GM19438 (cell line): ENCODE measurements at regions not wholly inside any gene's neighbourhood (a gene's known extent, or its start where the extent isn't known, plus 50 kb on each side); places are given as distances from the start of the nearest gene placed in this dataset.
"Not testable (repeated sequence)": the region's sequence is repeated elsewhere in the genome, so short reads cannot be mapped to it uniquely, and the experiment has no call there.

Source experiments
- ATAC-seq: cut with Tn5 transposase; IDR thresholded peaks from one replicate; pipeline ENCODE4 v1.9.1; 2021; ENCODE audit warnings: low read depth; ENCODE audit not compliant: unreplicated experiment

DNA sequence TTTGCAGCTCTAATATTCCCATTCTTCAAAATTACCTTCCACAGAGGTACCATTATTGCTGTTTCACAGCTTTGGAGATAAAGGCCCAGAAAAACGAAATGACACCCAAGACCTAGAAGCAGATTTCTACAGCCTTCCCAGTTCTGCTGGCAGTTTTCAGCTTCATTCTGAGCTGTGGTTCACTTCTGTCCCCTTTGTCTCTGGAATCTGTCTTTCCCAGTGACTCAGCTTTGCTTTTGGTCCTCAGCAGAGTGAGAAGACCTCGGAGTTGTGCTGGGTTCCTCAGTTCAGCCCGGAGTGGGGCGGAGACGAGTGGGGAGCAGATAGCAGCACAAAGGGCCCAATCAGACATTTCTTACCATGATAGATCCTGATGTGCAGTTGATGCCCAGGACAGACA, 180.7 kb upstream of the CXCR4 start:
- no peak for ATAC-seq

DNA sequence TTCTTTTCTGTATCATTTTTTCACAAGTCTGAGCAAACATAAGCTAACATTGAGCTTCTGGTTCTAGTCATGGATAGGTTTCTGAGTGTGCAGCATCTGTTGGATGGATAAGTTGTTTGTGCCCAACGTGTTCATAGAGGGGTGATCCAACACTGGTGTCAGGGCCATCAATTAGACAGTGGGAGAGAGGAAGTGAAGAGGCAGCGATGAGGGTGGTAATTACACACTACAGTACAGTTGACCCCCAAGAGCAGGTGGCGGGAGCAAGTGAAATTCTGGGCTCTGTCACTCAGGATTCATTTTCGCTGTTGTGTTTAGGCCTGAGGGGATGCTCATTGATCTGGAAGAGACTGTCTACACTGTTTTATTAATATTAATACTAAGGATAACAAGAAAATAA, 180.0 kb upstream of the CXCR4 start:
- no peak for ATAC-seq

DNA sequence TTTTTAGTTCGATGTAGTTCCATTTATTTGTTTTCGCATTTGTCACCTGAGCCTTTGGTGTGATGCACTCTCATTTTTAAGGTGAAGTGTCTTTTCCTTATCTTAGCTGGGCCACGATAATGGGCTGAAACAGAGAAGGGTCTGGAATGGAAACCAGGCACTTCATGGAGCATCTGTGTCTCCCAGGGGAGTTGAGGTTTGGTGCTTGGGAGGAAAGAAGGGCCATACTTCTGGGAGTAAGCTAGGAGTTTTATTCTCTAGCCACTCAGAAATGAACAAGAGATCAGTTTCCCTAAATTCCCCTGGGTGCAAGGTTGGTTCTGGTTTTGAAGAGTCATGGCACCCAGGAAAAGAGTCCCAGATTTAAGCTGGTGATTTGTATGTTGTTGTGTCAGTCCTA, 179.4 kb upstream of the CXCR4 start:
- no peak for ATAC-seq

DNA sequence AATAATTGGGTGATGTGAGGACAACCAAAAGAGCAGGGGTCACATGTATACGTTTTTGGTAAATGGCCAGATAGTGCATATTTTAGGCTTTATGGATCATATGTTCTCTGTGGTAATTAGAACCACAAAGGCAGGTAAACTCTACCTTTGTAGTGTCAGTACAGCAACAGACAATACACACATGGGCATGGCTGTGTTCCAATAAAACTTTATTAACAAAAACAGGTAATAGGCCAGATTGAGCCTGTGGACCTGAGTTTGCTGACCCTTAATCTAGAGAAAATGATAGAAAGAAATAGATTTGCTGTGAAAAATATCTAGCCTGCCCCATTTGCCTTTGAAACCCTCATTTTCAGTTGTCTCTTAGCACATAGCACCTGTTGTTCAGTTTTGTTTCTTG, 177.2 kb upstream of the CXCR4 start:
- no peak for ATAC-seq

DNA sequence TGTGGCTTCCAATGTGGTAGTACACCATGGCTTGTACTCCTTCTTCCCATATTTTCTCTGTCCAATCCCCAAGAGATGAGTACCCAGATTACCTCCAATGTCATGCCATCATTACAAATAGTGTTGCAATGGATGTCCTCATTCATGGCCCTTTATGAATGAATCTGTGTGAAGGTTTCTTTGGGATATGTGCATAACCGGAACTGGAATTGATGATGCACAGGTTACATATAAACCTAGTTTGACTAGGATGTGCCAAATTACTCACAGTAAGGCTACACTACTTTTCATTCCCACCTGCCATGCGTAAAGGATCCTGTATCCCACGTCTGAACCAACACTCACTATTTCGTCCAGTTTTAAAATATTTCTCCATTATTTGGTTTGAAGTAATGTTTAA, 173.9 kb upstream of the CXCR4 start:
- no peak for ATAC-seq

DNA sequence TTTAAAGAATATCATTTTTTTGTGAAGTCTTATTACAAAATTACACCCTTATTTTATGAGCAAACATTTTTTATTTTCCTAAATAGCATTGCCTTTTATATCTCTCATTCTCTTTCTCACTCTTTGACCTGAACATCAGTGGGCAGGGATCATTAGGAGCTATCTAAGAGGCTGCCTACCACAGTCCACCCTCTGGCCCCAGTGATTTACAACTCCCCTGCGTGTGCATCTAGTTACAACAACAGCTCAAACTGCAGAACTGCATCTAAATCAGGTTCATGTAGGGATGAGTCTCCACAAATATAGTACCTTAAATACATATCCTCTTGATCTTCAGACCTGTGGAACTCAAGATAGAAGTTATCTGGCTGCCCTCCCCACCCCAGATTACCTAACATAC, 172.4 kb upstream of the CXCR4 start:
- no peak for ATAC-seq

DNA sequence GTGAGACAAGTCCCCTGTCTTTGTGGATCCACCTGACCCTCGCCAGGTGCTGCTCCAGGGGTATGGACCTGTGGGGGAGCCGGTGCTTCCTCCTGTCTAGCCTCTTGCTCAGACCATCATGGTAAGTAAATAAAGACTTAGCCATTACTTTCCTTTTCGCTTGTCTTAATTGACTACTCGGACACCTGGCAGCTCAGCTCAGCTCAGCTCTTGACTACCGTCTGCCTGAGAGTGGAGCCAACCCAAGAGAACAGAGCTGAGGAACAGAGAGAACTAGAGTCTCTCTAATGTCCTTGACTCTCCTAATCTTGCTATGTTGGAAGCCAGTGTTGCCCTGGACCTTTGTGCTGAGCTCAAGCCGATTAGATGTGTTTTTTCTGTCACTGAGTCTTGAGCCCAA, 170.3 kb upstream of the CXCR4 start:
- no peak for ATAC-seq

DNA sequence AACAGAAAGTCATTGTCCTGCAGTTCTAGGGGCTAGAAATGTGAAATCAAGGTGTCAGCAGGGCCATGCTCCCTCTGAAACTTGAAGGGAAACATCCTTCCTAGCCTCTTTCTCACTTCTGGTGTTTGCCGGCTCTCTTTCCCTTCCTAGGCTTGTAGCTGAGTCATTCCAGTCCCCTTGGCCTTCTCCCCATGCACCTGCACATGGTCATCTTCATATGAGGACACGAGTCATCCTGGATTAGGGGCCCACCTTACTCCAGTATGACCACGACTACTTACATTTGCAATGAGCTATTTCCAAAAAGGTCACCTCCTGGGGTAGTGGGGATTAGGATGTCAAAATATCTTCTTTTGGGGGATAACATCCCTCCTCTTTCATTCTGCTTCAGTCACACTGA, 168.5 kb upstream of the CXCR4 start:
- no peak for ATAC-seq

DNA sequence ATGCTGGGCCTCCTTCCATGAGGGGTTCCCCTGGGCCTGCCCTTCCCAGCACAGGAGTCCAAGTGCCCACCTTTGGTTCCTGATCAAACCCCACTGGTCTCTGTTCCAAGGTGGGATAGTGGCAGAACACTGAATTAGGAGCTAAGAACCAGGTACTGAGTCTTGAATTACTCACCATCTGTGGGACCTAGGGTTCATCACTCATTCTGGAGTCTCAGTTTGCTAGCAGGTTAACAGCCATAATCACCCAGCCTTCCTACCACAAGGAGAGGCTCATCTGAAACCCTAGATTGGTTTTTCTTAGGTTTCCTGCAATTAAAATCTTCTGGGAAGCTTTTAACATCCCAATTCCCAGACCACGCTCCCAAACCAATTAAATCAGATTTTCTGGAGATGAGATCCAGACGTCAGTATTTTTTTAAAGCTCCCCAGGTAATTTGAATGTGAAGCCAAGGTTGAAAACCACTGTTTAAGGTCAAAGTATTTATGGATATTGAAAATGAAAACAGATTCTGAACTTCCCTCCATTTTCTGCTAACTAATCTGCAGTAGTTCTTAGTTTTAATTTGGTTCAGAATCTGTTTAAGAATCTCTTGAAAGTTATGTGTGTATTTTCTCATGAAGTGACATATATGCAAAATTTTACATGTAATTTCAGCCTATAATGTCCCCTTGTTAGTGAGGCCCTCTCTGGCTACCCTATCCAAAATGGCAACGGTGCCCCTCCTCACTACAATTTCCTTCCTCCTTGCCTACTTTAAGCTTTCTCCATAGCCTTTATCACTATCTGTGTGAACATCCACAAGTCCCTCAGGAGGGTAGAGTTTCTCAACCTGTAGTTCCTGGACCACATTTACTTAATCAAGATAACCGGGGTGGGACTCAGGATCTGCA, 166.5 kb upstream of the CXCR4 start:
- ATAC-seq, result no peak

DNA sequence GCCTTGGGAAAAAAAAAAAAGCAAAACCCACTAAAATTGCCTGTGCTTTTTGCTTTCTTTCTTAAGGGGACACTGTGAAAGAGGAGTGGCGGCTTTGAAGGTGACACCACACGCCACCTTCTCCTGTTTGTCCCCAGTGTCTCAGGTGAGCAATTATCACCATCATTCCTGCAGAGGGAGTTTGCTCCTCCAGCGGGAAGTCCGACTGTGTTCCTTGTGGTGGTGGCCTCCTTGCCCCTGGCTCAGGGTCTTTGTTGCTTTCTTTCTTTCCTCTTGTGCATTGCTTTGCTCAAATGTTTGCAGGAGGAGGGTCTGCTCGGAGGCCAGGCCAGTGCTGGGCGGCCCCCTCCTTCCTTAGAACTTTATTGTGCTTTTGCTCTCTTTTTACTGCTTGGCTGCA, 164.3 kb upstream of the CXCR4 start:
- ATAC-seq, result no peak

DNA sequence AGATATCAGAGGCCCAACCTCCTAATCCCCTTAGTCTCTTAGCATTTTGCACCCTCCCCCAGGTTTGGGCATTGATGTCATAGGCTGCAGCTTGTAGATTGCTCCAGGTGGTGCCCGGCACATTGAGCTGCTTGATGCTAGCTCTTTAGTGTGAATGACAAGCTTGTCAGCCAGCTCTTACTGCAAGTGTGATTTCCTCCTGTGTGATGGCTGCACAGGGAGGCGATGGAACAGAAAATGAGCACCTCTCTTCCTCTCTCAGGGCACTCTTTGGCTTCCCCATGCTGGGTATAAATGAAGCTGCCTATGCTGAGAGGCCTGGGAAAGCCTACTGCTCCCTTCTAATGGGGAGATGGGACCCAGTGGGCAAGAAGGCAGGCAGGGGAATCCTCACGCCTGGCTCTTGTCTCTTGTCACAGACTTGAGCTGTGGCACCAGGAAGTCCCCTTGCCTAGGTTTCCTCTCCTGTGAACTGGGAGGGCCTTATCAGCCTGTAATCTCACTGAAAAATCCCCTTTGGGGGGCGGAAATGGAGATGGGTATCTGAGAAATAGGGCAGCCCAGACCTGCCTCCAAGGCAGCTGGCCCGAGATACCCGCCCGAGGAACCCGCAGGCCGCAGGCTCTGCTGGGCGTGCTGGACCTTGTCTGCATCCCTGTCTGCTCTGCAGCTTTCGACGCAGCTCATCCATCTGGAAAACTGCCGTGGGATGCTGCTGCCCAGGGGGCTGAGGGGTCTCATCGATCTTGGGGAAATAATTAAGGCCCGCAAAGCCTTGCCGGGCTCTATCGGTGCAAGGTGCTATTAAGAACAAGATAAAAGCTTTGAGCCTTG, 163.5 kb upstream of the CXCR4 start:
- no peak for ATAC-seq

DNA sequence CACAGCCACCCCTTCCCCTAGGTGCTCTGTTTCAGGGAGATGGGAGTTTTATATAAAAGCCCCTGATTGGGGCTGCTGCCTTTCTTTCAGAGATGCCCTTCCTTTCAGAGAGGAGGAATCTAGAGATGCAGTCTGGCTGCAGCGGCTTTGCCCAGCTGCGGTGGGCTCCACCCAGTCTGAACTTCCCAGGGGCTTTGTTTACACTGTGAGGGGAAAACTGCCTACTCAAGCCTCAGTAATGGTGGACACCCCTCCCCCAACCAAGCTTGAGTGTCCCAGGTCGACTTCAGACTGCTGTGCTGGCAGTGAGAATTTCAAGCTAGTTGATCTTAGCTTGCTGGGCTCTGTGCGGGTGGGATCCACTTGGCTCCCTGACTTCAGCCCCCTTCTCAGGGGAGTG, 148.4 kb upstream of the CXCR4 start:
- not testable (repeated sequence) for ATAC-seq

DNA sequence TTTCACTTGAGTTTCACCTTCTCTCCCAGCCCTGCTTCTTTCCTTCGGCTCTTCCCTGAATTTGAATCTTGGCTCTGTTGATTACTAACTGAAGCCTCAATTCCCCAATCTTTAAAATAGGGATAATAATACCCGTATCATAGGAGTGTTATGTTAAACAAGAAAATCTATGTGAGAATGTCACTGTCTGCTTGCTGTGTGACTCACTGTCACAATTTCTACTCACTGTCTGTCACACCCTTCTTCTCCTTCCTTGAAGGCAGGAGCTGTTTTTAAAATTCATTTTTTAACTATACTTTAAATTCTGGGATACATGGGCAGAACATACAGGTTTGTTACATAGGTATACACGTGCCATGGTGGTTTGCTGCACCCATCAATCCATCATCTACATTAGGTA, 141.6 kb upstream of the CXCR4 start:
- ATAC-seq, result no peak

DNA sequence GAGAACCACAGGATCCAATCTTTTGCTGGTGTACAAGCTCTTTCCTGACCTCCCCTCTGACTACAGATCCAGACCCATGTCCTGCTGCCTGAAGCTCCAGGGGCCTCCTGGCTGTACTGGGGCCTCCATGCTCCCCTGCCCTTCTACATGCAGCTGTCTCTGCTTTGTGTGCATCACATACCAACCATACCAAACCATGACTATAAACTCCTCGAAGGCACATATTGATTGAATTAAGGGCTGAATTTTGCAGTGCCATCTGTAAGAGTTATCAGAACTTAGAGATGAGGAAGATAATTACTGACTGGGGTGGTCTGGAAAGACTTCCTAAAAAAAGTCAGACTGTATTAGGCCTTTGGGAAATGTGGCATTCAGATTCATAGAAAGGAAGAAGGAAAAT, 139.9 kb upstream of the CXCR4 start:
- ATAC-seq, result no peak

DNA sequence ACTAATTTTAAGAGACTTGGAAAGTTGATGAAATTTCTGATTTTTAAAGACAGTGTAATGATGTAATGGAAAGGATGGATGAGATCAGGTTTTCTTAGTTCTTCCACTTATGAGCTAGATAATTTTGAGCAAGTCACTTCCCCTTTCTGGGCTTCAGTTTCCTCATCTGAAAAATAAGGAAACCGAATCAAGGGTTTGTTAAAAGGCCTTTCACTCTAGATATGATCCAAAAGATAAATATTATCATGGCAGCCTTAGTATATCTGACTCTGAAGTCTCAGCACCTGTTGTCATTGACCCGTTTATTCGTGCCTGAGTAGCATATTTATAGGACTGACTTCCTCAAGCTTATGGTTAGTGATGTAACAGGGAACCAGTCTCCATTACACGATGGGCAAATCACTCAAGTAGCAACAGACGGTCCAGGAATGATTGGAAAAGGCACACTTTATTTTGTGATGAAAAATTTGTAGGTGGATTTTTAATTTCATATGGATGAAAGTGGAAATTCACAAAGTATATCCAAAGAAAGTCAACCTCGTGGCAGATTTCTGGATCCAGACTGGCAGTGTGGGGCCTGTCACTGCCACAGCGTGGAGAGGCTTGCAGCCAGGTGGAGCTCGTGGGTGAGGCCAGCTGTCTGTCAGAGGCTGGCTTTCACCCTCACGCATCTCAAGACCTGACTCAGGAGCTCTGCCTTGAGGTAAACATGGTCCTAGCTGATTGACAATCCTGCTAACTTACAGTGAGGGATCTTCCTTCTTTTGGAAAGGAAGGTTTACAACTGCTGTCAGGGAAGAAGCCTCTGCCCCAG, 137.9 kb upstream of the CXCR4 start:
- ATAC-seq, result peak; percentile 39

DNA sequence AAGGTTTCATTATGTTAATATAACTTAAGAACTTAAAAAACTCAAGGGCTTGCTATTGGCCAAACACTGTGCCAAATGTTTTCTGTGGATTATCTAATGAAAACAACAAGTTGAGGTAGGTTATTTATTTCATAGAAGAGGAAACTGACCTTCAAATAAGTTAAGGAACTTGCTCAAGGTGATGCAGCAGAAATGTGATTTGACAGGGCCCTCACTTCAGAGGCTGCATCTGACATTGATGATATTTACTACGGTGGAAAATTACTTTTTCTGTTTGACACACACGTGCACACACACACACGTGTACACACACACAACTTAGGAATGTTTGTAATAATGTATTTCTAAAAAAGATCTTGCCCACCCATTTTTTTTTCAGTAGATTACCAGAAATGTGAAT, 137.2 kb upstream of the CXCR4 start:
- ATAC-seq, result no peak

DNA sequence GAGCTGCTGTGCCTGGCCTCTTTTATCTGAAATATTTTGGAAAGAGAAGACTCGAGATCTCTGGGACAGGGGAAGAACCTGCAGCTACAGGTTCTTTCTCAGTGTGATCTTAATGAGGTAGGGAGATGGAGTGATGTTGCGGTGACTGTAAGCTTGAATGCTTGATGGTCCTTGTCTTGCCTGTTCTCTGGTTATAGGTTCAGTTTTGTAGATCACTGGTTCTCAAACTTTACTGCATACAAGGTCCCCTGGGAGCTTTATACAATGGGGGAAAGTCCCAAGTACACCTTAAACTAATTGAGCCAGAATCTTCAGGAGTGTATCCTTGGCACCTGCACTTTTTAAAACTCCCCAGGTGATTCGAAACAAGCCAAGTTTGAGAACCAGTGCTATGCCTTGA, 136.7 kb upstream of the CXCR4 start:
- ATAC-seq, result no peak

DNA sequence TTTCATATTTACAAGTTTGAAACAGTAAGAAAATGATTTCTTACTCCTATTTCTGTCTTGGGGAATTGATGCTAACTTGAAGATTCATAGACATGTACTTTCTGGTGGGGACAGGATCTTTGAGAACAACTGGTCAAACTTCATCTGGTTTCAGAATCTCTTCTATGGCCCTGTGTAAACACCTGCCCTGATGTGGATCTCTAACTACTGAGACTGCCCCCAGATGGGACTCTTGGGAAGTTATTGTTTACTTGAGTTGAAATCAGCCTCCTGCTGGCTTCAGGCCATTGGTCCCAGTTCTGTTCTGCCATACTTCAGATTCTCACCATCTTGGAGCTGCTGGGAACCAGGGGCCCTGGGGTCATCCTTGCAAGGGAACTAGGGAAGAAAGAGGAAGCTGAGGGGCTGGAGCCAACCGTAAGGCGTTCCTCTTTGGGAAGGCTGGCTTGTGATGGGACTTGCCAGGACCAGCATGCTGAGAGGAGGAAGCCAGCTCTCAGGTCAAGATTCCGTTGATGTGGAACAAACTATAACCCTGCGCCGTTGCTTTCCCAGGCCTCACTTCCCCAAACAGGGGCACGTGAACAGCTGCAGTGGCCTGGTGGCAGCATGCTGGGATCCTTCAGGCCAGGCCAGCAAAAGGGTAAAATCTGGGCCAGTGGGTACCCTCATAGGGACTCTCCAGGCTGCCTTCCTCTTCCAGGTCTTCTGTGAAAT, 135.5 kb upstream of the CXCR4 start:
- peak; percentile 52 for ATAC-seq

DNA sequence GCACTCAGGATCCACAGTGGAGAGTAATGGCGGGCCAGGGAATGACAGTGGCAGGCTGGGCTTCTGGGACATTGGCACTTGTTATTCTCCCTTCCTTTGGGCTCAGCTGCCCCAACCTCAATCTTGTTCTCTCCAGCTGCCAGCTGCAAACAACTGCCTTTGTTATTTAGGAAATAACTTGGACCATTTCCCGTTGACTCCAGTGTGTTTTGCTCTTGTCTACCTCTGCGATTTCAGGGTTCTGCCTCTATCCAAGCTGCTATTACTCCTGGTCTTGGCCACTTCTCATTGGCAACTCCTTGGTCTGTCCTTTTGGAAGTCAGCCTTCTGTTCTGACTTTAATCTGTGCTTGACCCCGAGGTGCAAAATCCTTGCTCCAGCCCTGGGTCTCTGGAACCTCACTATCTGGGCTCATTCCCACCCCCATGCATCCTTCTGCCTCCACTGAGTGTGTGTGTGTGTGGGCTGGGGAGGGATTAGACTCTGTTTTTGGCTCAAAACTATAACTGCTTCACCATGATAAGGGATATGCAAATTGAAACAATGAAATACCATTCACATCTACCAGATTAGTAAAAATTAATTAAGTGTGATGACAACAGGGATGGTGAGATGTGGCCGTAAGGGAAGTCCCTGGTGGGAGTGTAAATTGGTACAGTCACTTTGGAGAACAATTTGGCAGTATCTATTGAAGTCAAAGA, 134.1 kb upstream of the CXCR4 start:
- ATAC-seq, result no peak
